ENCODE measurements at regions not wholly inside any gene's neighbourhood (a gene's known extent, or its start where the extent isn't known, plus 50 kb on each side); places are given as distances from the start of the nearest gene placed in this dataset.

- TF ChIP-seq CTCF (IDR thresholded peaks at IDR 0.05) (no peak), POLR2A (IDR thresholded peaks at IDR 0.05) (no peak)
Measured at GRCh38 chr21:35303085-35303484, 254.0 kb upstream of the RUNX1 start.

All from tibial nerve (tissue), 3 donors.